ENCODE measurements at regions not wholly inside any gene's neighbourhood (a gene's known extent, or its start where the extent isn't known, plus 50 kb on each side); places are given as distances from the start of the nearest gene placed in this dataset.

DNA sequence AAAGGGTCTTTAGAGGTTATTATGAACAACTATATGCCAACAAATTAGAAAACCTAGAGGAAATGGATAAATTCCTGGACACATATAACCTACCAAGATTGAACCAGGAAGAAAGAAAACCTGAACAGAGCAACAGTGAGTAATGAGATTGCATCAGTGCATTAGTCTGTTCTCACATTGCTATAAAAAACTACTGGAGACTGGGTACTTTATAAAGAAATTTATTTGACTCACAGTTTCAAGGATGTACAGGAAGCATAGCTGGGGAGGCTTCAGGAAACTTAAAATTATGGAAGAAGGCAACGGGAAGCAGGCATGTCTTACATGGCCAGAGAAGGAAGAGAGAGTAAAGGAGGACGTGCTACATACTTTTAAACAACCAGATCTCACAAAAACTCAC, 70.8 kb upstream of the GNAZ start:
- no peak for DNase-seq (ENCODE audit: low read depth in 2 of 2)

DNA sequence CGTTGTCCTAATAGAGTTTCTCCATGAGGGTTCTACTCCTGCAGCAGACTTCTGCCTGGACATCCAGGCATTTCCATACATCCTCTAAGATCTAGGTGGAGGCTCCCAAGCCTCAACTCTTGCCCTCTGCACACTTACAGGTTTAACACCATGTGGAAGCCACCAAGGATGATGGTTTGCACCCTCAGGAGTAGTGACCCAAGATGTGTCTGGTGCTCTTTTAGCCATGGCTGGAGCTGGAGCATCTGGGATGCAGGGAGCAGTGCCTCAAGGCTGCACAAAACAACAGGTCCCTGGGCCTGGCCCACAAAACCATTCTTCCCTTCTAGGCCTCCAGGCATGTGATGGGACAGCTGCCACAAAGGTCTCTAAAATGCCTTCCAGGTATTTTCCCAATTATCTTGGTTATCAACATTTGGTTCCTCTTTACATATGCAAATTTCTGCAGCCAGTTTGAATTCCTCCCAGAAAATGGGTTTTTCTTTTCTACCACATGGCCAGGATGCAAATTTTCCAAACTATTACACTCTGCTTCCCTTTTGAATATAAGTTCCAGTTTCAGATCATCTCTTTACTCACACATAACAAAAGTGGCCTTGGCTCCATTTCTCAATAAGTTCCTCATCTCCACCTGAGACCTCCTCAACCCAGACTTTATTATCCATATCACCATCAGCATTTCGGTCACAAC, 69.5 kb upstream of the GNAZ start:
- no peak for DNase-seq (ENCODE audit: low read depth in 2 of 2)

DNA sequence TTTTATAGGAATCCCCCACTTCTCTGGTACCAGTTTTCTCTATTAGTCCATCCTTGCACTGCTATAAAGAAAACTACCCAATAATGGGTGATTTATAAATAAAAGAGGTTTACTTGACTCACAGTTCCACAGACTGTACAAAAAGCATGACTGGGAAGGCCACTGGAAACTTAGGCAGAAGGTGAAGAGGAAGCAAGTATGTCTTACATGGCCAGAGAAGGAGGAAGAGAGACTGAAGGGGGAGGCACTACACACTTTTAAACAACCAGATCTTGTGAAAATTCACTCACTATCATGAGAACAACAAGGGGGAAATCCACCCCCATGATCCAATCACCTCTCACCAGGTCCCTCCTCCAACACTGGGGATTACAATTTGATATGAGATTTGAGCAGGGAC, 68.9 kb upstream of the GNAZ start:
- no peak for DNase-seq (ENCODE audit: low read depth in 2 of 2)

DNA sequence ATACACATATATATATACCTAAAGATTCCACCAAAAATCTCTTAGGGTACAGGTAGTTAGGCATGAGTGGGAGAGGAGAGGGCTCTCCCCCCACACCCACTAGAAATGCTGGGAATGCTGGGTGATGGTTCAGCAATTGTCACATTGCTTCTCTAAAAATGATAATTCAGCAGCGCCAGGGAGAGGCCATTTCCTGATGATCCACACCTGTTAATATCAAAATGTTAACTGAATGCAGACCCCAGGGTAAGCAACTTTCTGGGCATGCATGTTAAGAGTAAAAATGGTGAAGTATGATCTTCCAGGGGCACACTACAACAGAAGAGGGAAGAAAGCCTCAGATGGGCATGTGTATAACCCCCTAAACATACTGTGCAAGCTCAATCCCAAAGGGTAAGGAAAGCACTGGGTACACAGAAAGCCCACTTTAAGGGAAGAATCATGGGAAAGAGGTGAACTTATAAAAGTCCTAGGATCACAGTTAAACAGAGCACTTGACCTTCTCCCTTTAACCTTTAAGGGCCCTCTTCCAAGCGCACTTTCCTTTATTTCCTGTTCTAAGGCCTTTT, 67.6 kb upstream of the GNAZ start:
- DNase-seq (ENCODE audit: low read depth in 2 of 2) = no peak

DNA sequence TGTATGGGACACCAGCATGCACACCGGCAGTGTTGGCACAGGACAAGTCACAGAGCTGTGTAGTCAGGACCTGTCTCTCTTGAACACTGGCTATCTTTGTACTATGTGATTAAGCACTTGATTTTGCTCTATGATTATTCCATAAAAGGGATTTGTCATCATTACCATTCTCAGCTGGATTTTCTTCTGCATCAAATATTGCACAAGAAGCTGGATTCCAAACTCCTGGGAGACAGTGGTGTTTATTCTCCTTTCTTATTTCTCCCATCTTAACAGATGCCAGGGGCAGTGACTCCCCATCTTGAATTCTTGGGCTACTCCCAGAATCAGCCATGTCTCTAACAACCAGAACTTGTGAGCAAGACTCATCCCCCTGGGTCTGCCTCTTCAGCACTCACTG, 62.5 kb upstream of the GNAZ start:
- no peak for DNase-seq (ENCODE audit: low read depth in 2 of 2)

DNA sequence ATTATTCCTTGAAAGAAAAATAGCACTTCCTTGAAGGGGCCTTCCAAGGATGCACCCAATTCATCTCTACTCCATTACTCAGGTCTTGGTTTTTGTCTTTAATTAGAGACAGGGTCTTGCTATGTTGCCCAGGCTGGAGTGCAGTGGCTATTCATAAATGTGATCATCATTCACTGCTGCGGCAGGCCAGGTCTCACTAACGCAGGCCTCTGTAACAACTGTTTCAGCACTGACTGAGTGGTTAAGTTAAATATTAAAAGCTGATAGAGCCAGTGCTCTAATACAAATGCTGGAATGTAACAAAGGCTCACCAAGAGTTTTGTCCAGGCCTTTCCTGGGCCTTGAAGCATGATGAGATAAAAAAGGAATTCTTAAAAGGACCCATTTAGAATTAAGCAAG, 61.4 kb upstream of the GNAZ start:
- DNase-seq (ENCODE audit: low read depth in 2 of 2) = no peak
